OCI-LY1 (cell line): ENCODE measurements at regions not wholly inside any gene's neighbourhood (a gene's known extent, or its start where the extent isn't known, plus 50 kb on each side); places are given as distances from the start of the nearest gene placed in this dataset.

Experiments
- H2AFZ ChIP-seq: fragments of 200-600 bp; sonication (generic), shearing (Covaris generic); 2 replicates; pipeline ENCODE4 v1.6.0; 2014; ENCODE audit warnings: antibody characterized with exemption, mild to moderate bottlenecking, low read length
- H3F3A ChIP-seq: fragments of 200-600 bp; sonication (generic), shearing (Covaris generic); 2 replicates; pipeline ENCODE4 v1.6.0; 2014; ENCODE audit warnings: mild to moderate bottlenecking, antibody characterized with exemption, low read length, moderate library complexity; ENCODE audit not compliant: insufficient read depth
- H3K27ac ChIP-seq: fragments of 200-600 bp; sonication (generic); 2 replicates; pipeline ENCODE4 v1.5.1; 2014; ENCODE audit warnings: low read length, mixed run types, mild to moderate bottlenecking, low read depth; ENCODE audit not compliant: poor library complexity, severe bottlenecking
- H3K27me3 ChIP-seq: fragments of 200-600 bp; sonication (generic); 2 replicates; pipeline ENCODE4 v1.6.0; 2014; ENCODE audit warnings: antibody characterized with exemption, mild to moderate bottlenecking, low read length, moderate library complexity; ENCODE audit not compliant: insufficient read depth
- H3K36me3 ChIP-seq: fragments of 200-600 bp; sonication (generic); 2 replicates; pipeline ENCODE4 v1.6.1; 2014; ENCODE audit warnings: mild to moderate bottlenecking, antibody characterized with exemption, low read length, moderate library complexity, mixed read lengths; ENCODE audit not compliant: insufficient read depth
- H3K4me1 ChIP-seq: fragments of 200-600 bp; sonication (generic); 2 replicates; pipeline ENCODE4 v1.5.1; 2014; ENCODE audit warnings: mild to moderate bottlenecking, low read length, moderate library complexity; ENCODE audit not compliant: insufficient read depth, severe bottlenecking
- H3K4me2 ChIP-seq: fragments of 200-600 bp; sonication (generic), shearing (Covaris generic); 2 replicates; pipeline ENCODE4 v1.6.1; 2014; ENCODE audit warnings: low read length
- H3K4me3 ChIP-seq: fragments of 200-600 bp; sonication (generic); 2 replicates; pipeline ENCODE4 v1.5.1; 2014; ENCODE audit warnings: low read length, low read depth, mild to moderate bottlenecking, mixed read lengths; ENCODE audit not compliant: poor library complexity, severe bottlenecking
- H3K79me2 ChIP-seq: fragments of 200-600 bp; shearing (Covaris generic); 2 replicates; pipeline ENCODE4 v1.6.1; 2016; ENCODE audit warnings: mixed run types, low read length, mixed read lengths; ENCODE audit not compliant: insufficient read depth
- H3K9ac ChIP-seq: fragments of 200-600 bp; sonication (generic), shearing (Covaris generic); 2 replicates; pipeline ENCODE4 v1.6.1; 2014; ENCODE audit warnings: mild to moderate bottlenecking, low read length, mixed read lengths
- H3K9me2 ChIP-seq: fragments of 200-600 bp; sonication (generic), shearing (Covaris generic); 2 replicates; pipeline ENCODE4 v1.6.1; 2014; ENCODE audit warnings: low read depth, mild to moderate bottlenecking, low read length, mixed read lengths
- H3K9me3 ChIP-seq: fragments of 200-600 bp; shearing (Covaris generic); 2 replicates; pipeline ENCODE4 v1.6.1; 2014; ENCODE audit warnings: low read length, mixed read lengths
- H4K20me1 ChIP-seq: fragments of 200-600 bp; sonication (generic), shearing (Covaris generic); 2 replicates; pipeline ENCODE4 v1.6.0; 2016; ENCODE audit warnings: mild to moderate bottlenecking, low read length; ENCODE audit not compliant: insufficient read depth
- CTCF ChIP-seq: fragments of 200-600 bp; sonication (generic), shearing (Covaris generic); IDR thresholded peaks from 2 replicates; pipeline ENCODE4 v1.5.1; 2017; ENCODE audit warnings: mild to moderate bottlenecking, antibody characterized with exemption, low read length, moderate library complexity, mixed read lengths
- EZH2 ChIP-seq: fragments of 200-600 bp; sonication (generic), shearing (Covaris generic); IDR thresholded peaks from 2 replicates; pipeline ENCODE4 v1.8.0; 2017; ENCODE audit warnings: borderline replicate concordance, mixed run types, mild to moderate bottlenecking, antibody characterized with exemption, low read length, moderate library complexity, mixed read lengths

- Histone ChIP-seq H3K9me3 (no peaks in the 10 kb centered on the region), H3K9ac (no peak overlapping the region), H3K79me2 (no peaks in the 10 kb centered on the region), H3K27me3 (no peaks in the 10 kb centered on the region), H3K36me3 (no peaks in the 10 kb centered on the region), H3K27ac (no peak overlapping the region), H3K9me2 (no peaks in the 10 kb centered on the region), H3K4me1 (no peaks in the 10 kb centered on the region), H4K20me1 (no peaks in the 10 kb centered on the region), H2AFZ (no peak overlapping the region), H3F3A (no peaks in the 10 kb centered on the region), H3K4me2 (no peak overlapping the region), H3K4me3 (no peak overlapping the region)
- TF ChIP-seq CTCF (no peak), EZH2 (no peak)
Measured at GRCh38 chr5:74953554-74953936, 87.4 kb upstream of the FAM169A start.

- Histone ChIP-seq H3F3A (no peaks in the 10 kb centered on the region), H3K27ac (no peak overlapping the region)
Measured at GRCh38 chr5:74952406-74952805, 86.2 kb upstream of the FAM169A start.

GRCh38 chr5:74951865-74952264 lies 85.7 kb upstream of the FAM169A start:
- Histone ChIP-seq H3K9me2 (no peaks in the 10 kb centered on the region), H3K27ac (no peak overlapping the region), H2AFZ (no peak overlapping the region), H3K36me3 (no peaks in the 10 kb centered on the region), H3K27me3 (no peaks in the 10 kb centered on the region), H3K4me3 (no peak overlapping the region), H3F3A (no peaks in the 10 kb centered on the region), H3K9ac (no peak overlapping the region), H3K4me2 (no peak overlapping the region), H4K20me1 (no peaks in the 10 kb centered on the region), H3K79me2 (no peaks in the 10 kb centered on the region), H3K4me1 (no peaks in the 10 kb centered on the region), H3K9me3 (no peaks in the 10 kb centered on the region)
- TF ChIP-seq CTCF (no peak), EZH2 (no peak)

More at GRCh38 chr5:74952406-74952805, 86.2 kb upstream of the FAM169A start:
- no peak overlapping the region for H3K9ac ChIP-seq
- no peaks in the 10 kb centered on the region for H3K9me2 ChIP-seq
- H4K20me1 ChIP-seq, result no peaks in the 10 kb centered on the region
- H3K36me3 ChIP-seq, result no peaks in the 10 kb centered on the region
- TF ChIP-seq EZH2, result no peak
- no peak for TF ChIP-seq CTCF
- no peaks in the 10 kb centered on the region for H3K9me3 ChIP-seq
- no peaks in the 10 kb centered on the region for H3K4me1 ChIP-seq
- H3K79me2 ChIP-seq, result no peaks in the 10 kb centered on the region
- H3K4me2 ChIP-seq, result no peak overlapping the region
- no peak overlapping the region for H3K4me3 ChIP-seq
- no peaks in the 10 kb centered on the region for H3K27me3 ChIP-seq
- H2AFZ ChIP-seq, result no peak overlapping the region
